GM18909 (cell line): ENCODE measurements at regions not wholly inside any gene's neighbourhood (a gene's known extent, or its start where the extent isn't known, plus 50 kb on each side); places are given as distances from the start of the nearest gene placed in this dataset.
"Not testable (repeated sequence)": the region's sequence is repeated elsewhere in the genome, so short reads cannot be mapped to it uniquely, and the experiment has no call there.

Experiments used
- ATAC-seq: cut with Tn5 transposase; IDR thresholded peaks from one replicate; pipeline ENCODE4 v1.9.1; 2021; ENCODE audit warnings: mild to moderate bottlenecking; ENCODE audit not compliant: unreplicated experiment, poor library complexity

GRCh38 chr16:59126486-59126885 is 392.4 kb upstream of the GOT2 start:
- no peak for ATAC-seq

GRCh38 chr16:59124056-59124455 is 389.9 kb upstream of the GOT2 start:
- ATAC-seq: no peak

DNA sequence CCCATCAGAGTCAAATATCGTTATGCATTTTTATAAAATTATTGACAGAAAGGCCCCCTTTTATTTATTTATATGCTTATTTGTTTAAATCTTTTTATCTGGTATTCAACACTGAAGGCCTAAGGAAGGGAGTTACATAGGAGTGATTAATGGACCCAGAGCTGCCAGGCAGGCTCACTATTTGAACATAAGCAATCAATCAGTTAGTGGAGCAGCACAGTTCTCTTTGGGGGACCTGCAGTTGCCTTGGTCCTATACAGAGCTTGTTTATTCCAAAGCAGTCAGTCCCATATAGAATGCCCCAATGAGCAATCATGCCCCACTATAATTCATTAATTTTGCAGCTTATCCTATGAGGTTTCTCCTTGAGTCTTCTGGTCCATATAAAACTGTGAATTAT is 389.4 kb upstream of the GOT2 start:
- ATAC-seq: no peak

DNA sequence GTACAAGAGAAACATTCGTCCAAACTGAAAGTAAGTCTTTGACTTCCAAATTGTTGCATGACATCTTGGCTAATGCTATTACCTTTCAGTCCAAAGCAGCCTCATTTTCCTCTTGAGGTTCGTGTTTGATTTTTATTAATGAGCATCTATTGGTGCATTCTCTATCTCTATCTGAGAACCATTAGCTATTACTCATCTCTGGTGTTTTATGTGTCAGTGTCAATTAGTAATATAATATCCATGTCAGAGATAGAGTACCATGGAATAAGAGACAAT is 388.1 kb upstream of the GOT2 start:
- no peak for ATAC-seq

GRCh38 chr16:59121411-59122261 is 387.5 kb upstream of the GOT2 start:
- ATAC-seq: no peak

- no peak for ATAC-seq
These were observed 382.6 kb upstream of the GOT2 start for GRCh38 chr16:59116744-59117143.

GRCh38 chr16:59114790-59115189 is 380.7 kb upstream of the GOT2 start:
- no peak for ATAC-seq

- ATAC-seq: no peak
These were observed 379.0 kb upstream of the GOT2 start for GRCh38 chr16:59113004-59113670.

- no peak for ATAC-seq
These were observed 377.2 kb upstream of the GOT2 start for GRCh38 chr16:59111280-59111679.

- no peak for ATAC-seq
These were observed 374.3 kb upstream of the GOT2 start for GRCh38 chr16:59108374-59108773.

DNA sequence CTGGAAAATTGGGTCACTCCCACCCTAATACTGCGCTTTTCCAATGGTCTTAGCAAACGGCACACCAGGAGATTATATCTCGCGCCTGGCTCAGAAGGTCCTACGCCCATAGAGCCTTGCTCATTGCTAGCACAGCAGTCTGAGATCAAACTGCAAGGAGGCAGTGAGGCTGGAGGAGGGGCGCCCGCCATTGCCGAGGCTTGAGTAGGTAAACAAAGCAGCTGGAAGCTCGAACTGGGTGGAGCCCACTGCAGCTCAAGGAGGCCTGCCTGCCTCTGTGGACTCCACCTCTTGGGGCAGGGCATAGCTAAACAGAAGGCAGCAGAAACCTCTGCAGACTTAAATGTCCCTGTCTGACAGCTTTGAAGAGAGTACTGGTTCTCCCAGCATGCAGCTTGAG is 362.6 kb upstream of the GOT2 start:
- ATAC-seq: not testable (repeated sequence)

- no peak for ATAC-seq
These were observed 356.4 kb upstream of the GOT2 start for GRCh38 chr16:59090541-59090940.

- no peak for ATAC-seq
These were observed 354.3 kb upstream of the GOT2 start for GRCh38 chr16:59088431-59088830.

DNA sequence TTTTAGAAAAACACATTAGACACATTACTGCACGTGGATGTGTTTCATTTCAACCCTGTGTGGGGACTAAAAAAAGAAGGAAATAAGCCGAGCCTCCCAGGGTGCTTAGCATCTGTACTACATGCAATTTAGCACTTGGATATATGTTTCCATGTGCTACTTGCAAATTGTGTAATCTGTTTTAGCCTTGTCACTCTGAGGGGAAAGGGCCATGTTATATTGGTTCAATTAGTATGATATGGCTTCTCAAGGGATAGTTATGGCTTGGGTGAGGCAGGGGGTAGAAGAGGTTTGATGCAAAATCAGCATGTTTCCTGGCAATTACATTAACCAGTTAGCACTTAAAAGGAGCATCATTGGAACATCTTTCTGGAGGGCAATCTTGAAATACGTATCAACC is 353.5 kb upstream of the GOT2 start:
- ATAC-seq: no peak

DNA sequence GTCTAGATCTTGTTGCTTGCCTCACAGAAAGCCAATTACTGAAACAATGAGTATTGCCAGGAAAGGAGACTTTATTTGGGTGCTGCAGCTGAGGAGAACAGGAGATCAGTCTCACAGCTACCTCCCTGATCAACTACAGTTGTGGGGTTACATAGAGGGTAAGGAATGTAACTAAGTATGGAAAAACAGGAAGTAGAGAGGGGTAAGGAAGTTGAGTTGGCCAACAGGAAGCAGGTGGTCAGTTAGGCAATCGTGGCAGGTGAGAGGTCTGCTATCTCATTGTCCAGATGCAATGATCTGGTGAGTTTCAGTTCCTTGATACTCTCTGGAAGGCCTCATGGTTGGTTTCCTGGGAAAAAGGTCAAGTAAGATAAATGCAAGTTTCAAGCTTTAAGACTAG is 333.1 kb upstream of the GOT2 start:
- no peak for ATAC-seq

DNA sequence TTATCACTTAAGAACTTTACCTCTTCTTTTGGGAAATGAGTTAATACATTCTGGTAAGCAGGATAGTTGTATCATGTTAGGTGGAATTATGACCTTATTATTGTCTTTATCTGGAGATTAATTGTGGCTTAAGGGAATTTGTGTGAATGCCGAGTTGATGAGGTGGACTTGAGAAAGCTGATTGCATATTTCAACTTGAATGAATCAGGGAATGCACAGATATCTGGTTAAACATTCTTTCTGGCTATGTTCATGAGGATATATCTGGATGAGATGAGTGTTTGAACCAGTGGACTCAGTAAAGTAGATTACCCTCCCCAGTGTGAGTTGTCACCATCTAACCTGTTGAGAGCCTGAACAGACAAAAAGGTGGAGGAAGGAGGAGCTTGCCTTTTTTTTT is 326.1 kb upstream of the GOT2 start:
- ATAC-seq: no peak

DNA sequence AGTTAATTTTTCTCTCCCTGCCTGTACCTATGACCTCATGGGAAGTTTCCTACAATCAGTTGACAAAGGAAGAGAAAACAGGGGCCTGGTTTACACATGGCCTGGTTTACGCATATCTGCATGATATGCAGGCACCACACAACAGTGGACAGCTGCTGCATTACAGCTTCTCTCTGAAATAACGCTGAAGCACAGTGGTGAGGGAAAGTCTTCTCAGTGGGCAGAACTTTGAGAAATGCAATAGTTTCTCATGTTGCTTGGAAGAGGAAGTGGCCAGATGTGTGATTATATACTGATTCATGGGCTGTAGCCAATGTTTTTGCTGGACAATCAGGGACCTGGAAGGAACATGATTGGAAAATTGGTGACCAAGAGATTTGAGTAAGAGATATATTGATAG is 324.1 kb upstream of the GOT2 start:
- ATAC-seq: no peak

- ATAC-seq: no peak
These were observed 319.8 kb upstream of the GOT2 start for GRCh38 chr16:59053911-59054310.

- no peak for ATAC-seq
These were observed 318.1 kb upstream of the GOT2 start for GRCh38 chr16:59052231-59052630.

- ATAC-seq: no peak
These were observed 314.8 kb upstream of the GOT2 start for GRCh38 chr16:59048876-59049275.

DNA sequence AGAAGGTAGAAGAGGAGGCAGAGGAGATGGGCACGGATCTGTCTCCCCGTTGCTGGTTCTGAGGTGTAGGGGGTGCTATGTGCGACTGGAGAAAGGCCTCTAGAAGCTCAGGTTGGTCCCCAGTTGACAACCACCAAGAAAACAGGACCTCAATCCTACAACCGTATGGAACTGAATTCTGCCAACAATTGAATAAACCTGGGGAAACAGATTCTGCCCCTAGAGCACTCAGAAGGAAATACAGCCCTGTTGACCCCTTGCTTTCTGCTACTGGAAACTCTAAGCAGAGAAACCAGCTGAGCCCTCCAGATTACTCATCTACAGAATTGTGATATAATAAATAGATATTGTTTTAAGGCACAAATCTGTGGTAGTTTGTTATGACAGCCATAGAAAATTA is 313.0 kb upstream of the GOT2 start:
- ATAC-seq: no peak

DNA sequence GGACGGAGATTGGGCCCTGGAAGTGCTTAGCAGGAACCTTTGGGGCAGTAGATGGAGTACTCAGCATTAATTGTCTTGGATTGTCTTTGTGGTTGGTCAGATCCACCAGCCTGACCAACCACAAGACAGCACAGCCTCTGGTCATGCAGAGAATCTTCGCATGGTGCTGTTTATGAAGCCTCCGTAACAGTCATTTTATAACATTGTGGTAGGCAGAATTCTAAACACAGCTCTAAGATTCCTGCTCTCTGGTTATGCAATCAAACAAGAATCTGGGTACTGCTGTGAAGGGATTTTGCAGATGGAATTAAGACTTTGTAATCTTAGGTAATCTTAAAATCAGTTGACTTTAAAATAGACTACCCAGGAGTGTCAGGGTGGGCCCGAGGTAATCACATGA is 312.2 kb upstream of the GOT2 start:
- ATAC-seq: no peak
